Lower leg skin (tissue), 3 donors: ENCODE measurements at regions not wholly inside any gene's neighbourhood (a gene's known extent, or its start where the extent isn't known, plus 50 kb on each side); places are given as distances from the start of the nearest gene placed in this dataset.

Experiments used
- CTCF ChIP-seq, 3 donors: fragments of 450-650 bp; IDR thresholded peaks; one replicate each; pipeline ENCODE4 v1.5.1; 2016; ENCODE audit warnings: antibody characterized with exemption in 3 of 3, mild to moderate bottlenecking in 3 of 3, moderate library complexity in 2 of 3
- POLR2A ChIP-seq, 2 donors: fragments of 450-650 bp; IDR thresholded peaks; one replicate each; pipeline ENCODE4 v1.6.1; 2016 to 2017; ENCODE audit warnings: antibody characterized with exemption in 2 of 2, mild to moderate bottlenecking in 1 of 2, moderate library complexity in 1 of 2

DNA sequence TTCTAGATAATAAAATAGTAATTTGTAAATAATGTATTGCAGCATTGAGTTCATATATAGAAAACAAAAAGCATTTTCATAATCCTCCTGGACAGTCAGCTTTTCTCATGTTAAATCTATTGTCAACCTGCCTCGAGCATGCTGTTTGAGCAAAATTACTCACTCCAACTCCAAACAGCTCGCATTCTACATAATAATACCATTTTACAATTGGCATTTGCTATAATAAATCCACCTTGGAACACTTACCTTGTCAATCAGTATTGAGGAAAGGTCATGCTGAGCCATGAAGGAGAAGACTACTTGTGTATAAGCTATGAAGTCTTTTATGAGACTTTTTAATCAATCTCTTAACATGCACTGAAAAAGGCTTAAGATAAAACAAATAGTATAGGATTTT lies 682.6 kb downstream of the CBLN4 start:
- TF ChIP-seq CTCF (IDR thresholded peaks at IDR 0.05) (no peak), POLR2A (IDR thresholded peaks at IDR 0.05) (no peak)
